HG03378 (cell line): ENCODE measurements at regions not wholly inside any gene's neighbourhood (a gene's known extent, or its start where the extent isn't known, plus 50 kb on each side); places are given as distances from the start of the nearest gene placed in this dataset.

ENCODE experiments used
- ATAC-seq: cut with Tn5 transposase; IDR thresholded peaks from one replicate; pipeline ENCODE4 v1.9.1; 2021; ENCODE audit warnings: mild to moderate bottlenecking, moderate library complexity; ENCODE audit not compliant: unreplicated experiment

DNA sequence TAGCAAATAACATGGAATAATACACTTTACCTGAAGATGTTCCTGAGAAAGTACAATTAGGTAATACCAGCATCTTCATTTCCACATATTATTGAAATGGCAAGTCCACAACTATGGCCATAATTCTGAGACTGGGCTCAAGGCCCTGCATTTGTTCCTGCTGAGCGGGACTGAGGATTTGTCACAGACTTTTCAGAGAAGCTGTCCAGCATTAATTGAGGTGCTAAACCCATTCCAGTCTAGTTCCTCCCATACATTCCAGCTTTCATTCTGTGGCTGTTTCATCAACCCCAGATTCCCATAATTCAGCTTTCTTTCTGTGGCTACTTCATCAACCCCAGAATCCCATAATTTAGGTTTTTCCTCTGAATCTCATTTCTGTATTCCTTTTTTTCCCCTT lies 293.4 kb upstream of the GBE1 start:
- no peak for ATAC-seq

GRCh38 chr3:82053236-82053635 lies 291.8 kb upstream of the GBE1 start:
- ATAC-seq = no peak

GRCh38 chr3:82050382-82050781 lies 288.9 kb upstream of the GBE1 start:
- ATAC-seq = no peak

DNA sequence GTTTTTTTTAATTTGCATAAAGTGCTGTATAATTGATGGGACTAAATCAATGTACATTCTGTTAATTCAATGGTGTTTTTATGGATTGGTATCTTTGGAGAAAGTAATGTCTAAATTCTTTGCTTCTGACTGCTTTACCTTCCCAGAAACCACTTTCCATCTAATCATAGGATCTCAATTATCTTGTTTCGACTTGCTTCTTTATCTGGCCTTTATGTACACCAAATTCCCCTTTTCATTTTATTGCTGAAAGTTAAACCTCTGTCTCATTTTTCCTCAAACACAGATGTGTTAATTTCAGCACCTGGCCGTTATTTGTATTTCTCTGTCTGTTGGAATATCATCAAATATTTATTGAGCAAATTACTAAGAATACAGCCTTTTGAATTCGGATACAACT lies 287.3 kb upstream of the GBE1 start:
- ATAC-seq = no peak

DNA sequence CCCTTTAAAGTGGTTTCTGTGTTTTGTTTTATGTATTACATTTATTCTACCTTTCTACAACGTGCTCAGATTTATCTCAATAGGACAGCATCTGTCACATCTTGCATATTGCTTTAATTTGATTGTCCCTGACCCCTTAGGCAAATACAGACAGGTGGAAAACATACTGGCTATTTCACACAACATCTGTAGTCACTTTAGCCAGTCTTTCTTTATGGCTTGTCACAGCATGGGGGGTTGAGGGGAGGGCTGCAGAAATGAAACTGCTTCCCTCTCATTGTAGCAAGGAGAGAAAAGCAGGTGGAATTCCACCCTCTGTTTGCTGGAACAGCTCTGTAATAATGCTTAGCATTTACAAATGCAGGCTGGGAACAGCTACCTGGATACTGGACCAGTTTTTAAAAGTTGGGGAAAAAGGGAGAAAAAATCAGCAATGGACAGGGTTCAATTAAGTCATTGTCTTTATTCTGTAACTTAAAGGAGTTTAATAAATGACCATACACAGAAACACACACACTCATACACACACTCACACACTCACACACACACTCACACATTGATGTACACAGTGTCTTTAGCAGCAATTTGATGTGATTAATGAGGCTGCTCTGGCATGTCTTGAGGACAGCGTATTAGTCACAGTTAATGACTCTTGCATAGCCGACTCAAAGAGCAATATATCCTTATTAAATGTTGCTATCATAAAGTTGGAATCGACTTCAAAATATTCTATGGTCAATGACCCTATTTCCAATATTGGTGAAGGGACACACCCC lies 283.7 kb upstream of the GBE1 start:
- no peak for ATAC-seq

DNA sequence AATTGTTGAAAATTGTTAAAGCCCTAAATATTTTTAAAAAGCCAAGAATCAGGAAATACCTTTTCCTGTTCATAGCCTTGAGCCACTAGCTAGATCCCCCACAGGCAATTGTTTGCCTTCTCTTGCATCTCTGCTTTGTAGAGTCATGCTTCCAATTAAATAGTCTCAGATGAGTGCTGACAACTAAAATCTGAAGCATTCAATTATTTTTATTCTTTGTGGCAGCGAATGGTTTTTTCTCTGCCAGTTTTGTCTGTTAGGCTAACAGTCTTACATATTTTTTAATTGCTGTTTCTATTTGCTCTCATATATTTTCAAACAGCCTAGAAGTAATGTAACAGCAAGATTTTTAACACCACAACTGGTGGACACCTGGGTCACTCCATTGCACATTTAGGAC lies 277.1 kb upstream of the GBE1 start:
- ATAC-seq = no peak

DNA sequence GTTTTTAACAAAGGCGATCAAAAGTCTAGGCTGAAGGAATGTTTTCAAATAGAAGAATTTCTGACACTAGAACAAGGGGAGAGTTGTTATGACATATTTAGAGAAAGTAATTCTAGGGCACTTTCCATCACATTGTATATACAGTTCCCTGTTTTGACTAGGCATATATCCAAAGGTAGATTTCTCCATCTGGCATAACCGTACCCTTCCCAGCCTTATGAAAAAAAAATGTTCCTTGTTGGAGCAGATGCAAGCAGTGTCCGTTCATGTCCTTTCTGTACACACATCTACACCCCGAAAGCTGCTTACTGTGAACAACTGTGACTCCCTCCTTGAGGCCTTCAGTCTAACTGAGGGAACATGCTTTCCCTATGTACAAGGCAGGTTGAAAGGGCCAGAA lies 271.7 kb upstream of the GBE1 start:
- no peak for ATAC-seq

DNA sequence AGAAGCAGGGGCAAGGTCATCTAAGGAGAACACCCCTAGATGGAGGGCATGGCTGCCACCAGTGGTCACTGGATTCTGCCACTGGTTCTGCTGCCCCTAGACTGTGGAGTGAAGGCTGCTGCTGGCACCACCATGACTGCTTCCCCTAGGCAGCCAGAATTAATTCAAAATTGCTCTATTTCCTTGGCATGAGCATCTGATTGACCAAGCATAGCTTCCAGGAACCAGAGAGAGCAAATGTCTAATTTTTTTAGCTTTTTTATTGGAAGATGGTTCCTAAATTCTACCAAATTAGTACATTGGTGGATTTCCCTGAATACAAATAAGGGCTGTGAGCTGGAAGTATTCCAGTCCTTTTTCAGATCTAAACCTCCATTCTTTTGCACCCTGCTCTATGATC lies 270.2 kb upstream of the GBE1 start:
- no peak for ATAC-seq

DNA sequence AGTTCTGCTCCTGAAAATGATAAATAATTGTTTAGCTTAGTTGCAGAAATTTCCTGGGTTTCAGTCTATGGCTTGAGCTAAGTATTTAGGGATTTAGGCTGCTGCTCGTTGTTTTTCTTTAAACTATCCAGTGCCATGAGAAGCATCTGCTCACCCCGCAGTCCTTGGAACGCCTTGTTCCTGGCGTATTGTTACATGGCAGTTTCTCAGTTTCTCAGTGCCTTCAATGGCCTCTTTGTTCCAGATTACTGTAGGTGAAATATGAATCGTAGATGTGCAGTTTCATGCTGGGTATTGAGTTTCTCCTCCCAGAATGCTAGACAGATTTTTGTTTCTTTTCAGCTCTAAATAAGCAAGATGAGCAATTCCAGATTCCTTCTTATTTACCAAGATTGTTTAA lies 269.5 kb upstream of the GBE1 start:
- ATAC-seq = no peak

GRCh38 chr3:82022836-82023235 lies 261.4 kb upstream of the GBE1 start:
- ATAC-seq = no peak

DNA sequence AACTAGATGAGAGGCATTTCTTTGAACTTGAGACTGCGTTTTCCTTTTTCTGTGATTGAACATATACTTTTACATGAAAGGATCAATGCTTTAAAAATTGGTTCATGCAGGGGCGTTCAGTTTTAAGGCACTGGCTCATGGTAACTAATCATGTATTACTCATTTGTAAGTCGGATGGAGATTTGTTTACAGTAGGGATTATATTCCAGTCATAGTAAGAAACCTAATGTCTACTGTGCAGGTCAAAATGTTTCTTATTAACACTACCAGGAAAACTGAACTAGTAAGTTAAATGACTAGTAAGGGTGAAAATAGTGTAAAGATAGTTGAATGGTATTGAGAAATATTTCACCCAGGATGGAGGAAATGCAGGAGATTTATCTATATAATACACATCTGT lies 258.8 kb upstream of the GBE1 start:
- ATAC-seq = no peak

DNA sequence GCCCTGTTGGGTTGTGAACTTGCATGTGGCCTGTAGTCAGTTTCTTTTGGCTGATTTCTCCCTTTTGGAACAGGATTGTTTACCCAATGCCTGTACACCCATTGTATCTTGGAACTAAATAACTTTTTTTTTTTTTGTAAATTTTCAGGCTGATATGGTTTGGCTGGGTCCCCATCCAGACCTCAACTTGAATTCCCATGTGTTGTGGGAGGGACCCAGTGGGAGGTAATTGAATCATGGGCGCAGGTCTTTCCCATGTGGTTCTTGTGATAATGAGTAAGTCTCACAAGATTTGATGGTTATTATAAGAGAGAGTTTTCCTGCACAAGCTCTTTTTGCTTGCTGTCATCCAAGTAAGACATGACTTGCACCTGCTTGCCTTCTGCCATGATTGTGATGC lies 253.8 kb upstream of the GBE1 start:
- no peak for ATAC-seq

- ATAC-seq = no peak
Observed at GRCh38 chr3:82012775-82013174, 251.3 kb upstream of the GBE1 start.

DNA sequence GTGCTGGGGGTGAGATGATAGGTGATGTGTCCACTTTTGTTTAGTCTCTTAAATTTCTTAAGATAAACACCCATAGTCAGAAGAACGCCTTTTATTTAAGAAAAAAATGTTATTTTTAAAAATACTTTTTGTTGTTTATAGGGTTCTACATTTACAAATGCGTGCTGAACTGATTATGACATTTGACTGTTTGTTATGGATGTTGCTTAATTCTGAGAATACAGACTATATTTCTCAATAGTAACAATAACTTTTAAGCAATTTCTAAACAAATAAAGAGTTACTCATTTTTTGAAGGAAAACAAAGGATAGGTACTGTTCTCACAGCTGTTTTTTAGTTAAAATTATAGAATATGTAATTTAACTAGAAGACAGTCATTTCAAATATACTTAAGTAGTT lies 249.9 kb upstream of the GBE1 start:
- ATAC-seq = no peak

GRCh38 chr3:82005266-82005665 lies 243.8 kb upstream of the GBE1 start:
- ATAC-seq = no peak

- ATAC-seq = no peak
Observed at GRCh38 chr3:82004266-82004665, 242.8 kb upstream of the GBE1 start.

- peak; percentile 45 for ATAC-seq
Observed at GRCh38 chr3:82002986-82003642, 241.7 kb upstream of the GBE1 start.

DNA sequence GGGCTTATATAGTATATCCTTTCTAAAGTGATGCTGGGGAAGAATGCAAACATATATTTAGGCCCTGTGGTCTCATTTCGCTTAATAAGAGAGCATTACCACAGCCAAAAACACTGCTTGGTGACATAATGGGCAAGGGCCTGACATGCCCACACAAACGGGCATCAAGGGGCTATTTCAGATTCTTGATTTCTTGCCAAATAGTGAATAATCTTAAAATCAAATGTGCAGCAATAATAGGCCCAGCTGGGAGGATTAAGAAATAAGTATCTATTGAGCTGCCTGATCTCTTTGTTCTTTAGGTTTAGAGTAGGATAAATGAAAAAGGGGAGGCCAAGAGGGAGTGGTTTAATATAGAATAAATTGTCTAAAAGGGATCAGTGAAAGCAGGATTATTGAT lies 241.0 kb upstream of the GBE1 start:
- ATAC-seq = no peak

DNA sequence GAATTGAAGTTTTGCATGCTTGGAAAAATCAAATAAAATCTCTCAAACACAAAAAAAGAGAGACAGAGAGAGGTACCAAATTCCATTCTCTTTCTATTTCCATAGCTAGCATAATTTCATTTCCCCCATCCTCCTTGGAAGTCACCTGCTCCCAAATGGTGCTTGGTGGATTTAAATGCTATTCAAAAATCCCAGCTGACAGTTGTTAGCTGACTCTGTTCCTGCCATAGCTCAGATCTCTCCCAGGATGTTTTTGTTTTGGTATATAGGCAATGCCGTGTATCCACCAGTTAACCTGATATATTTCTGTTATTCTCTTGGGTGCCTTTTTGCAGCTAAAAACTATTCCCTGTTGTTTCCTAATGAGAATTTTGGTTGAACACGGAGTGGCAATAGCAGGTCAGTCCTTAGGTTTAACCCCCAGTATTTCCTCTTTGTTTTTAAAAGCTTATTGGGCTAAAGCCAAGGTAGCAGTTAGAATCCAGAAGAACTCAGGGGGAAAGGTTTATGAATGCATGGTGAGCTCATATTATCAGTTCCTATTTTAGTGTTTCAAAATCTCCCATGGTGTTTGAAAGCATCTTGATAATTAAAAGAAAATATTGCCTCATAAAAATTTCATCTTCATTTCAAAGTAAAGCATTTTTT lies 240.0 kb upstream of the GBE1 start:
- no peak for ATAC-seq

- ATAC-seq = no peak
Observed at GRCh38 chr3:82000773-82001172, 239.3 kb upstream of the GBE1 start.

DNA sequence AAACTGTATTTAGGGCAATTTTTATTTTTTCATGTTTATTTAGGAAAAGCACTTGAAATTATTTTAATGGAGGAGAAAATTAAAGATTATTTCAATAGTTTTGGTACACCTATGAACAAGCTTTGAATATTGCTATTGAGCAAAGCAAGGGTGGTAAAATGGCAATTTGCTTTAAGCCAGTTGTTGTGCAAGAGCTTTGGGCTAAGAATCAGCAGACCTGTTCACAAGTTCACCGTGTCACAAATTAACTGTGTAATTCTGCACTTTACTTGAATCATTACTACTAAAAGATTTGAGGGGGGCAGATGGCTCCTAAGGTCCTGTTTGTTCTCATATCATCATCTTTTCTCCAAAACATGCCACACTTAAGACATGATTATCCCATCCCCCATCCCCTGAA lies 238.9 kb upstream of the GBE1 start:
- ATAC-seq = no peak

DNA sequence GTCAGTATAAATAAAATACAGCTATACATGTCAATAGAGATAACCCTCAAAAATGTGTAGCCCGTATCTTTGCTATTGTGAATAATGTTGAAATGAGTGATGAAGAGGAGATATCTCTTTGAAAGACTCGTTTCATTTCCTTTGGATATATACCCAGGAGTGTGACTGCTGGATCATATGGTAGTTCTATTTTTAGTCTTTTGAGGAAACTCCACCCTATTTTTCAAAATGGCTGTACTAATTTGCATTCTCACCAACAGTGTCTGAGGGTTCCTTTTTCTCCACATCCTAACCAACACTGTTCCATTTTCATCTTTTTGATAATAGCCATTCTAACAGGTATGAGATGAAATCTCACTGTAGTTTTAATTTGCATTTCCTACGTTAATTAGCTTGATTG lies 237.5 kb upstream of the GBE1 start:
- ATAC-seq = no peak
